K562 (cell line): ENCODE measurements at regions not wholly inside any gene's neighbourhood (a gene's known extent, or its start where the extent isn't known, plus 50 kb on each side); places are given as distances from the start of the nearest gene placed in this dataset.

ENCODE experiments used
- ATAC-seq: fragments of 200-7000 bp; cut with Tn5 transposase; 3 replicates; pipeline ENCODE4 v1.9.1; 2020; ENCODE audit warnings: moderate library complexity
- BruUV-seq: library from RNA; stranded (reverse); fragments of 400-500 nt; replicated peaks from 2 replicates; lab custom pipeline; 2021; lab: Mats Ljungman, UMichigan
- CTCF ChIA-PET: fragments of 300-600 bp; formaldehyde crosslinking; extraction: SDS; loops from one replicate; lab custom pipeline; 2021; ENCODE audit warnings: low intra/inter-chr PET ratio; lab: Yijun Ruan, JAX
- POLR2A ChIA-PET: fragments of 300-600, 350-650 bp; sonication (Branson Sonifier 250); formaldehyde crosslinking; extraction: SDS; loops from one replicate; lab custom pipeline; 2021; ENCODE audit warnings: antibody characterized with exemption, inconsistent platforms; lab: Yijun Ruan, JAX
- DNase-seq, 4 experiments: peaks; one replicate each; pipeline versions ENCODE4 v3.0.0 to v3.0.0-alpha.2; 2011 to 2018; ENCODE audit warnings: low spot score in 3 of 4, mixed read lengths in 3 of 4; ENCODE audit errors: extremely low read depth in 1 of 4
- FAIRE-seq: peaks from 2 replicates; lab custom pipeline; 2011; peaks lifted over from hg19 to GRCh38; lab: Jason Lieb, UNC
- H2AFZ ChIP-seq: 2 replicates; pipeline ENCODE4 v1.6.0; 2011; ENCODE audit warnings: low read depth, low read length, control low read depth, inconsistent platforms
- H3K27ac ChIP-seq: fragments of 200-600 bp; 3 replicates; pipeline ENCODE4 v1.8.0; 2011; ENCODE audit warnings: low read depth, mild to moderate bottlenecking, control low read depth, inconsistent platforms, low read length, moderate library complexity, mixed read lengths; ENCODE audit errors: extremely low read depth
- H3K27me3 ChIP-seq, 2 experiments: fragments of 300-600 bp in 1 of 2; 2 replicates in 1 of 2; 3 replicates in 1 of 2; pipeline versions ENCODE4 v1.6.0 to v1.8.0; 2011; ENCODE audit warnings: inconsistent platforms in 2 of 2, low read length in 2 of 2, mild to moderate bottlenecking in 1 of 2, mixed read lengths in 1 of 2, moderate library complexity in 1 of 2; ENCODE audit not compliant: control insufficient read depth in 2 of 2, insufficient read depth in 2 of 2
- H3K36me3 ChIP-seq: fragments of 300-600 bp; 3 replicates; pipeline ENCODE4 v1.8.0; 2011; ENCODE audit warnings: mild to moderate bottlenecking, low read length, inconsistent platforms; ENCODE audit not compliant: control insufficient read depth, insufficient read depth
- H3K4me1 ChIP-seq, 2 experiments: fragments of 200-600 bp in 1 of 2; replicated peaks in 1 of 2; 2 replicates in 1 of 2; 3 replicates in 1 of 2; pipeline versions ENCODE4 v1.5.1 to v1.8.0; 2011; ENCODE audit warnings: inconsistent platforms in 2 of 2, low read length in 2 of 2, mild to moderate bottlenecking in 1 of 2, mixed read lengths in 1 of 2, moderate library complexity in 1 of 2; ENCODE audit not compliant: control insufficient read depth in 2 of 2, insufficient read depth in 2 of 2
- H3K4me2 ChIP-seq: 2 replicates; pipeline ENCODE4 v1.6.1; 2011; ENCODE audit warnings: low read length, control low read depth, inconsistent platforms, mixed read lengths; ENCODE audit not compliant: insufficient read depth
- H3K4me3 ChIP-seq: fragments of 200-600 bp; sonication (generic), shearing (Covaris generic); 2 replicates; pipeline ENCODE4 v1.5.1; 2016; ENCODE audit warnings: control low read depth, inconsistent platforms
- H3K79me2 ChIP-seq: fragments of 200-600 bp; 3 replicates; pipeline ENCODE4 v1.8.0; 2011; ENCODE audit warnings: low read length, inconsistent platforms; ENCODE audit not compliant: control insufficient read depth, insufficient read depth
- H3K9ac ChIP-seq, 2 experiments: 2 replicates each; pipeline versions ENCODE4 v1.6.0 to v1.6.1; 2011; ENCODE audit warnings: low read depth in 2 of 2, low read length in 2 of 2, control low read depth in 1 of 2, inconsistent platforms in 1 of 2, mild to moderate bottlenecking in 1 of 2, mixed read lengths in 1 of 2; ENCODE audit not compliant: insufficient read depth in 1 of 2
- H3K9me1 ChIP-seq: one replicate; pipeline ENCODE4 v1.6.0; 2011; ENCODE audit warnings: inconsistent platforms, mild to moderate bottlenecking, low read length, moderate library complexity; ENCODE audit not compliant: control insufficient read depth, insufficient read depth
- H3K9me3 ChIP-seq: replicated peaks from 2 replicates; pipeline ENCODE4 v1.5.1; 2011; ENCODE audit warnings: low read depth, low read length, inconsistent platforms; ENCODE audit not compliant: control insufficient read depth, insufficient read depth
- H4K20me1 ChIP-seq: replicated peaks from 2 replicates; pipeline ENCODE4 v1.6.1; 2011; ENCODE audit warnings: low read length, inconsistent platforms, mixed read lengths; ENCODE audit not compliant: control insufficient read depth, insufficient read depth
- ASH1L ChIP-seq: fragments of 450-650 bp; IDR thresholded peaks from 2 replicates; pipeline ENCODE4 v1.6.1; 2018; ENCODE audit warnings: borderline replicate concordance, mild to moderate bottlenecking, low read depth; ENCODE audit not compliant: partially characterized antibody
- EP400 ChIP-seq: fragments of 450-650 bp; IDR thresholded peaks from 2 replicates; pipeline ENCODE4 v1.6.1; 2017; ENCODE audit warnings: antibody characterized with exemption, mild to moderate bottlenecking, moderate library complexity
- LARP7 ChIP-seq: fragments of 450-650 bp; IDR thresholded peaks from 2 replicates; pipeline ENCODE4 v1.6.1; 2016
- NFE2 ChIP-seq: IDR thresholded peaks from 2 replicates; pipeline ENCODE4 v1.6.1; 2014; ENCODE audit warnings: antibody characterized with exemption, low read depth
- NONO ChIP-seq, 2 experiments: fragments of 200-400 bp in 1 of 2; fragments of 450-650 bp in 1 of 2; formaldehyde crosslinking in 1 of 2; IDR thresholded peaks; 2 replicates each; pipeline ENCODE4 v1.6.1; 2017; ENCODE audit warnings: low read depth in 2 of 2, mild to moderate bottlenecking in 2 of 2, moderate library complexity in 2 of 2, low read length in 1 of 2
- TCF7 ChIP-seq: sonication (generic); IDR thresholded peaks from 2 replicates; pipeline ENCODE4 v1.6.1; 2016; ENCODE audit warnings: antibody characterized with exemption, borderline replicate concordance
- TCF7L2 ChIP-seq: fragments of 150-350 bp; IDR thresholded peaks from 2 replicates; pipeline ENCODE4 v1.6.1; 2016; ENCODE audit warnings: low read depth, mild to moderate bottlenecking, low read length, moderate library complexity
- ZNF583 ChIP-seq: fragments of 250-450 bp; sonication (Bioruptor Pico); IDR thresholded peaks from 2 replicates; pipeline ENCODE4 v1.4.0; 2020
- ZZZ3 ChIP-seq: fragments of 450-650 bp; IDR thresholded peaks from 2 replicates; pipeline ENCODE4 v1.6.1; 2016; ENCODE audit warnings: antibody characterized with exemption, mild to moderate bottlenecking, moderate library complexity
- WGBS: fragments of 100-300 bp; shearing (Covaris generic); methylation state at CpG from one replicate; pipeline ENCODE4 v1.1.6; 2016; ENCODE audit warnings: low coverage, mixed read lengths; ENCODE audit not compliant: insufficient coverage; ENCODE audit errors: missing lambda C conversion rate; 5-methylcytosine and 5-hydroxymethylcytosine counted together
- in situ Hi-C: fragments of 300-500 bp; cut with MboI; formaldehyde crosslinking; loops from 4 replicates; pipeline ENCODE4 v1.15.0; 2018; ENCODE audit warnings: inconsistent platforms, mixed read lengths
- intact Hi-C: fragments of 100-400 bp; cut with micrococcal nuclease; formaldehyde crosslinking; loops from 2 replicates; pipeline ENCODE4 v1.14.2; 2022
- TF ChIP-seq, protein P1 (sequence below): fragments of 250-450 bp; sonication (Bioruptor Pico); IDR thresholded peaks from 2 replicates; pipeline ENCODE4 v1.4.0; 2020; ENCODE audit warnings: mild to moderate bottlenecking

DNA sequence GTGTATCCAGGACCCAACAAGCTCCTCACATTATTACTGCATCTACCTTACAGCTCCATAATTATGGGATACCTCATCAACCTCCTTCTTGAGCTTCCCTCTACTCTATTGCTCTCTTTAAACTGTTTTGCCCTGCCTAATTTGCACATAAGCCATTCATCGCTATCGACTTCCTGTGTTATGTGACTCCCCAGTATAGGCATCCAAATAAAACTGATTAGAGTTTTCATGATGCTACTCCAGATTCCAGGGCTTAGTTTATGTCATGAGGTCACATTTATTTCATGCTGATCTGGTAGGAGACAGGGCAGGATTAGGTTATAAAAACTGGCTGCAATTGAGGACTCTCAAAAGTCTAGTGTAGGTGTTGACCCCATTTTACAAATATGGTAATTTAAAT is 569.9 kb upstream of the MGAT4C start (continued):
- TF ChIP-seq LARP7 (no peak), TCF7 (no peak), ZNF583 (CRISPR knock-in tag) (no peak), EP400 (no peak), TCF7L2 (no peak), ZZZ3 (no peak)

- in situ Hi-C loops, result no loop called here
- TF ChIP-seq ASH1L (no peak), NFE2 (no peak), NONO (IDR thresholded peaks at IDR 0.05; ENCODE audit: low read depth in 2 of 2, low read length in 1 of 2) (no peak)
- TF ChIP-seq, protein P1, sequence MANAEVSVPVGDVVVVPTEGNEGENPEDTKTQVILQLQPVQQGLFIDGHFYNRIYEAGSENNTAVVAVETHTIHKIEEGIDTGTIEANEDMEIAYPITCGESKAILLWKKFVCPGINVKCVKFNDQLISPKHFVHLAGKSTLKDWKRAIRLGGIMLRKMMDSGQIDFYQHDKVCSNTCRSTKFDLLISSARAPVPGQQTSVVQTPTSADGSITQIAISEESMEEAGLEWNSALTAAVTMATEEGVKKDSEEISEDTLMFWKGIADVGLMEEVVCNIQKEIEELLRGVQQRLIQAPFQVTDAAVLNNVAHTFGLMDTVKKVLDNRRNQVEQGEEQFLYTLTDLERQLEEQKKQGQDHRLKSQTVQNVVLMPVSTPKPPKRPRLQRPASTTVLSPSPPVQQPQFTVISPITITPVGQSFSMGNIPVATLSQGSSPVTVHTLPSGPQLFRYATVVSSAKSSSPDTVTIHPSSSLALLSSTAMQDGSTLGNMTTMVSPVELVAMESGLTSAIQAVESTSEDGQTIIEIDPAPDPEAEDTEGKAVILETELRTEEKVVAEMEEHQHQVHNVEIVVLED (CRISPR knock-in tag), result no peak
- intact Hi-C loops, result no loop called here
- ATAC-seq, result no peak
- Histone ChIP-seq H3K9ac (no peak overlapping the region), H3K9me3 (no peaks in the 10 kb centered on the region), H3K27ac (no peak overlapping the region), H3K4me3 (no peak overlapping the region), H3K27me3 (no peaks in the 10 kb centered on the region), H2AFZ (no peak overlapping the region), H3K4me2 (no peak overlapping the region), H4K20me1 (no peaks in the 10 kb centered on the region), H3K9me1 (no peaks in the 10 kb centered on the region), H3K36me3 (no peaks in the 10 kb centered on the region), H3K79me2 (no peaks in the 10 kb centered on the region), H3K4me1 (no peaks in the 10 kb centered on the region)
- no peak for DNase-seq
- WGBS, result 0% methylated on average over 1 of the region's 1 CpG
- ChIA-PET CTCF (no interaction called here), POLR2A (no interaction called here)
- no TSS peak for BruUV-seq
- no peak for FAIRE-seq
Observed at GRCh38 chr12:86801439-86801838, 545.2 kb upstream of the MGAT4C start.
